Hepatocyte (in vitro differentiated cells): ENCODE measurements at regions not wholly inside any gene's neighbourhood (a gene's known extent, or its start where the extent isn't known, plus 50 kb on each side); places are given as distances from the start of the nearest gene placed in this dataset.
A peak's percentile ranks its signal among the peaks of the same experiment; 100 is the strongest.

Experiments
- DNase-seq: peaks from one replicate; pipeline ENCODE4 v3.0.0-alpha.2; 2016; ENCODE audit warnings: low spot score
- H2AFZ ChIP-seq: fragments of 200-600 bp; sonication (generic); 2 replicates; pipeline ENCODE4 v1.6.0; 2016; ENCODE audit warnings: antibody characterized with exemption, mild to moderate bottlenecking
- H3K27ac ChIP-seq: fragments of 200-600 bp; sonication (generic); 2 replicates; pipeline ENCODE4 v1.5.1; 2016; ENCODE audit warnings: mild to moderate bottlenecking
- H3K27me3 ChIP-seq: fragments of 200-600 bp; sonication (generic); 2 replicates; pipeline ENCODE4 v1.6.1; 2016
- H3K36me3 ChIP-seq: fragments of 200-600 bp; sonication (generic); replicated peaks from 2 replicates; pipeline ENCODE4 v1.5.1; 2016; ENCODE audit warnings: low read depth; ENCODE audit not compliant: insufficient read depth
- H3K4me1 ChIP-seq: fragments of 200-600 bp; sonication (generic); 2 replicates; pipeline ENCODE4 v1.5.1; 2016; ENCODE audit warnings: mild to moderate bottlenecking, moderate library complexity; ENCODE audit not compliant: insufficient read depth
- H3K4me2 ChIP-seq: fragments of 200-600 bp; sonication (generic); 2 replicates; pipeline ENCODE4 v1.6.0; 2016
- H3K4me3 ChIP-seq: fragments of 200-600 bp; sonication (generic); 2 replicates; pipeline ENCODE4 v1.5.1; 2016; ENCODE audit warnings: mild to moderate bottlenecking
- H3K79me2 ChIP-seq: fragments of 200-600 bp; sonication (generic); 2 replicates; pipeline ENCODE4 v1.6.0; 2017; ENCODE audit warnings: mild to moderate bottlenecking
- H3K9me2 ChIP-seq: fragments of 200-600 bp; sonication (generic); replicated peaks from 2 replicates; pipeline ENCODE4 v1.6.0; 2017; ENCODE audit warnings: mild to moderate bottlenecking; ENCODE audit not compliant: insufficient read depth
- H3K9me3 ChIP-seq: fragments of 200-600 bp; sonication (generic); 2 replicates; pipeline ENCODE4 v1.5.1; 2016; ENCODE audit warnings: low read depth, mild to moderate bottlenecking
- H4K20me1 ChIP-seq: fragments of 200-600 bp; sonication (generic); 2 replicates; pipeline ENCODE4 v1.6.0; 2016; ENCODE audit warnings: mild to moderate bottlenecking; ENCODE audit not compliant: insufficient read depth, poor library complexity, severe bottlenecking
- EZH2 ChIP-seq: fragments of 200-600 bp; sonication (generic); IDR thresholded peaks from 2 replicates; pipeline ENCODE4 v1.6.1; 2016; ENCODE audit warnings: antibody characterized with exemption, mild to moderate bottlenecking, borderline replicate concordance
- EZH2phosphoT487 ChIP-seq: fragments of 200-600 bp; sonication (generic); IDR thresholded peaks from one replicate; pipeline ENCODE4 v1.6.1; 2018; ENCODE audit warnings: antibody characterized with exemption, mild to moderate bottlenecking, low read depth, moderate library complexity; ENCODE audit not compliant: unreplicated experiment, severe bottlenecking
- WGBS: methylation state at CpG from one replicate; pipeline ENCODE4 v1.1.6; 2016; ENCODE audit warnings: low lambda C conversion rate; ENCODE audit errors: missing lambda C conversion rate; 5-methylcytosine and 5-hydroxymethylcytosine counted together
- TF ChIP-seq, protein P1 (sequence below): fragments of 200-600 bp; sonication (generic); IDR thresholded peaks from 2 replicates; pipeline ENCODE4 v1.5.1; 2016; ENCODE audit warnings: antibody characterized with exemption, mild to moderate bottlenecking; ENCODE audit not compliant: poor library complexity

DNA sequence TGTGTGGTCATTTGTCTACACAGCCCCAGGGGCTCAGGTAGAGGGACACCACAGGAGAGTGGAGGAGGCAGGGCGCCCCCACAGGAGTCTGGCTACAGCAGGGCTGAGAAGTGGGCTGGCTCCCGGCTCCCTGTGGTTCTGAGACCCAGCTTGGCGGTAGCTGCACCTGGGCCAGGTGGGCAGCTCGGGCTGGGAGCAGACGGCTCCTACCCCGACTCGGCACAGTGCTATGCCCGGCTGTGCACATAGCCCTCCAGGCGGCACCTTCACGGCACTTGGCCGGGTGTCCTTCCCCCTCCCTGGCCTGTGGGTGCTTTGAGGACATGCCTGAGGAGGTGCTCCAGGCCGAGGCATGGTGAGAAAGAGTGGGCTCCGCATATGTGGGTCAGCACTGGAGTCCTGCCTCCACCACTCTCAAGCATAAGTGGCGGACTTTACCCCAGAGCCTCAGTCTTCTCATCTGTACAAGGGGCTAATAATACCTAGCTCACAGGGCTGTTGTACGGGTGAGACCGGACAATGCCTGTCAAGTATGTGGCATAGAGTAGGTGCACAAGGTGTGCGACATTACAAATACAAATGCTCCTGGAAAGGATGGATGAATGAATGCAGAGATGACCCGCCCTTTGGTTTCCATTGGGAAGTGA is 50.1 kb upstream of the JPH3 start:
- peaks cover 6% of the 10 kb centered on the region for H3K4me1 ChIP-seq
- no peaks in the 10 kb centered on the region for H4K20me1 ChIP-seq
- no peaks in the 10 kb centered on the region for H3K36me3 ChIP-seq
- H3K79me2 ChIP-seq = no peaks in the 10 kb centered on the region
- WGBS = 95% methylated on average over 17 of the region's 18 CpGs
- H3K27ac ChIP-seq = no peak overlapping the region
- no peaks in the 10 kb centered on the region for H3K27me3 ChIP-seq
- no peak overlapping the region for H2AFZ ChIP-seq
- no peaks in the 10 kb centered on the region for H3K9me2 ChIP-seq
- no peak for DNase-seq
- H3K4me2 ChIP-seq = no peak overlapping the region
- H3K4me3 ChIP-seq = no peak overlapping the region
- H3K9me3 ChIP-seq = no peaks in the 10 kb centered on the region
- TF ChIP-seq EZH2 = no peak
- no peak for TF ChIP-seq EZH2phosphoT487
- TF ChIP-seq, protein P1, sequence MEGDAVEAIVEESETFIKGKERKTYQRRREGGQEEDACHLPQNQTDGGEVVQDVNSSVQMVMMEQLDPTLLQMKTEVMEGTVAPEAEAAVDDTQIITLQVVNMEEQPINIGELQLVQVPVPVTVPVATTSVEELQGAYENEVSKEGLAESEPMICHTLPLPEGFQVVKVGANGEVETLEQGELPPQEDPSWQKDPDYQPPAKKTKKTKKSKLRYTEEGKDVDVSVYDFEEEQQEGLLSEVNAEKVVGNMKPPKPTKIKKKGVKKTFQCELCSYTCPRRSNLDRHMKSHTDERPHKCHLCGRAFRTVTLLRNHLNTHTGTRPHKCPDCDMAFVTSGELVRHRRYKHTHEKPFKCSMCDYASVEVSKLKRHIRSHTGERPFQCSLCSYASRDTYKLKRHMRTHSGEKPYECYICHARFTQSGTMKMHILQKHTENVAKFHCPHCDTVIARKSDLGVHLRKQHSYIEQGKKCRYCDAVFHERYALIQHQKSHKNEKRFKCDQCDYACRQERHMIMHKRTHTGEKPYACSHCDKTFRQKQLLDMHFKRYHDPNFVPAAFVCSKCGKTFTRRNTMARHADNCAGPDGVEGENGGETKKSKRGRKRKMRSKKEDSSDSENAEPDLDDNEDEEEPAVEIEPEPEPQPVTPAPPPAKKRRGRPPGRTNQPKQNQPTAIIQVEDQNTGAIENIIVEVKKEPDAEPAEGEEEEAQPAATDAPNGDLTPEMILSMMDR = no peak

DNA sequence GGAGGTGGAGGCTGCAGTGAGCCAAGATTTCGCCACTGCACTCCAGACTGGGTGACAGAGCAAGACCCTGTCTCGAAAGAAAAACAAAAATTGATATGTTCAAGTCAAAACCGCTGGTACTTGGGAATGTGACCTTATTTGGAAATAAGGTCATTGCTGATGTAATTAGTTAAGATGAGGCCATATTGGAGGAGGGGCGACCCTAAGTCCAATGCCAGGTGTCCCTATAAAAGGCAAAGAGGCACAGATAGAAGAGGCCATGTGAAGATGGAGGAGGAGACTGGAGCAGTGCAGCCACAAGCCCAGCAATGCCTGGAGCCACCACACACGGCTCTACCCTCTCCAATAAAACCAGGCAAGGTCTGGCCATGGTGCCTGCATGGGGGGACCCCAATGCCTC is 50.8 kb upstream of the JPH3 start:
- Histone ChIP-seq H3K27me3 (no peaks in the 10 kb centered on the region), H3K4me3 (no peak overlapping the region), H4K20me1 (no peaks in the 10 kb centered on the region), H2AFZ (no peak overlapping the region), H3K27ac (no peak overlapping the region), H3K4me1 (peaks cover under 1% of the 10 kb centered on the region), H3K36me3 (no peaks in the 10 kb centered on the region), H3K9me3 (no peaks in the 10 kb centered on the region), H3K79me2 (no peaks in the 10 kb centered on the region), H3K9me2 (no peaks in the 10 kb centered on the region), H3K4me2 (no peak overlapping the region)
- TF ChIP-seq EZH2 (no peak), EZH2phosphoT487 (no peak)
- TF ChIP-seq, protein P1 = no peak
- 86% methylated on average over 5 of the region's 5 CpGs for WGBS
- no peak for DNase-seq

DNA sequence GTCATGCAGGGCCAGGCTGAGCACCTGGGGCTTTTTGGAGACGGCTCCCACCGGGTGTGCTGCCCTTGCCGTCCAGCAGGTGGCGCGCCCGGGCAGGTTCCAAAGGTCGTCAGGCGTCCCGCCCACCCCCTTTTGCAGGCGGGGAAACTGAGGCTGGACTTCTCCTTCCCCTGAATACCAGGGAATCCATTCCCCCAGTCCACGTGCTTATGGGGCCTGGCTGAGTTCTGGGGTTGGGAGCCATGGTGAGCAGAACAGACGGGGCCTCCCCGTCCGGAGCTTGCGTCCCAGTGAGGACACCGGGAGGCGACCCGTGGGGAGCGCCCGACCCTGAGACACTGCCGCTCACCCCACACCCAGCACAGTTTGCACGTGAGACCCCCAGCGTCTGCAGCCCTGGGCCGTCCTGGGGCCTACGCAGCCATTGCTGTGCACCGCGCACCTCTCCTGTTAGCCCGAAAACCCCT is 51.8 kb upstream of the JPH3 start:
- Histone ChIP-seq H4K20me1 (no peaks in the 10 kb centered on the region), H3K79me2 (no peaks in the 10 kb centered on the region), H3K9me2 (no peaks in the 10 kb centered on the region), H3K27ac (no peak overlapping the region), H3K4me3 (no peak overlapping the region), H2AFZ (no peak overlapping the region), H3K9me3 (no peaks in the 10 kb centered on the region), H3K4me1 (no peaks in the 10 kb centered on the region), H3K36me3 (no peaks in the 10 kb centered on the region), H3K27me3 (no peaks in the 10 kb centered on the region), H3K4me2 (no peak overlapping the region)
- WGBS = 58% methylated on average over 26 of the region's 28 CpGs
- DNase-seq = no peak
- TF ChIP-seq, protein P1 = peak; percentile 75
- TF ChIP-seq EZH2 (no peak), EZH2phosphoT487 (no peak)
